ENCODE measurements at regions not wholly inside any gene's neighbourhood (a gene's known extent, or its start where the extent isn't known, plus 50 kb on each side); places are given as distances from the start of the nearest gene placed in this dataset.

DNA sequence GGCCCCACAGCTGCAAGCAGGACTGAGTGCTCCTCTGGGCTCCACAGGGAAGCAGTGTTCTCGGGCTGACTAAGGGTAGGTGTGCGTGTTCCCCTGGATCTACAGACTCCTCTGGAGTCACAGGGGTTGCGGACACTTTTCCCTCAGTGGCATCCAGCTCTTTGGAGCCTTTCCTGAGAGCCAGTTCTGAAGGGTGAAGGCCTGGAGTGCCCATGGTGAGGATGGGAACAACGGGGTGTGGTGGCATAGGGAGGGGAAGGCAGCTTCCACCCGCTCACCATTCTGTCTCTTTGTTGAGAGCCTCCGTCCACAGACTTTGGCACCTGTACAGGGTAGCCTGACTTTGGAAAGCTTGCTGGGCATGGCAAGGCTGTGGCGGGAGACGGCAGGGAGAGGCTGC is 104.1 kb upstream of the PCBD1 start:
- Histone ChIP-seq H3K36me3 (no peaks in the 10 kb centered on the region), H3K27me3 (replicated peaks; ENCODE audit: insufficient read depth) (no peaks in the 10 kb centered on the region), H3K4me3 (no peak overlapping the region), H3K4me1 (replicated peaks) (no peaks in the 10 kb centered on the region), H3K9me3 (no peaks in the 10 kb centered on the region), H3K27ac (no peak overlapping the region)
- intact Hi-C loops (cut with DNase I): no loop called here
- DNase-seq (ENCODE audit: low spot score): no peak
- WGBS: 77% methylated on average over 8 of the region's 8 CpGs
- TF ChIP-seq POLR2AphosphoS5 (IDR thresholded peaks at IDR 0.05): no peak
- no peak for TF ChIP-seq POLR2A (IDR thresholded peaks at IDR 0.05)
- TF ChIP-seq, protein P1, sequence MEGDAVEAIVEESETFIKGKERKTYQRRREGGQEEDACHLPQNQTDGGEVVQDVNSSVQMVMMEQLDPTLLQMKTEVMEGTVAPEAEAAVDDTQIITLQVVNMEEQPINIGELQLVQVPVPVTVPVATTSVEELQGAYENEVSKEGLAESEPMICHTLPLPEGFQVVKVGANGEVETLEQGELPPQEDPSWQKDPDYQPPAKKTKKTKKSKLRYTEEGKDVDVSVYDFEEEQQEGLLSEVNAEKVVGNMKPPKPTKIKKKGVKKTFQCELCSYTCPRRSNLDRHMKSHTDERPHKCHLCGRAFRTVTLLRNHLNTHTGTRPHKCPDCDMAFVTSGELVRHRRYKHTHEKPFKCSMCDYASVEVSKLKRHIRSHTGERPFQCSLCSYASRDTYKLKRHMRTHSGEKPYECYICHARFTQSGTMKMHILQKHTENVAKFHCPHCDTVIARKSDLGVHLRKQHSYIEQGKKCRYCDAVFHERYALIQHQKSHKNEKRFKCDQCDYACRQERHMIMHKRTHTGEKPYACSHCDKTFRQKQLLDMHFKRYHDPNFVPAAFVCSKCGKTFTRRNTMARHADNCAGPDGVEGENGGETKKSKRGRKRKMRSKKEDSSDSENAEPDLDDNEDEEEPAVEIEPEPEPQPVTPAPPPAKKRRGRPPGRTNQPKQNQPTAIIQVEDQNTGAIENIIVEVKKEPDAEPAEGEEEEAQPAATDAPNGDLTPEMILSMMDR (IDR thresholded peaks at IDR 0.05): no peak

DNA sequence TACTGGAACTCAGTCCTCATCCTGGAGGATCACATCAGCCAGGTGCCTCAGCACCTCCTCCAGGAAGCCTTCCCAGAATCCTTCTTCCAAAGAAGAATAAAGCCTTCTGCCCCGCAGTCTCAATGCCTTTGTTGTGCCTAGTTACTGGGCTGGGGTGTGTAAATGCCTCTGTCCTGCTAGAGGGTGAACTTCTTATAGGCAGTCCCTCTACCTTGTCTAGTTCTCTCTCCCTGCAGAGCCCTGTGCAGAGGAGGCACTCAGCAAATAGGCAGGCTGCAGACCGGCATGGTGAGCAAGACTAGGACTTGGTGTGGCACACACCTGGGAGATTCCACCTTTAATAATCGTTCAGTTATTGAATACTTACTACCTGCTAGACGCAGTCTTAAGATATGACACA is 104.7 kb upstream of the PCBD1 start:
- no peaks in the 10 kb centered on the region for H3K9me3 ChIP-seq
- no peaks in the 10 kb centered on the region for H3K27me3 ChIP-seq (replicated peaks; ENCODE audit: insufficient read depth)
- DNase-seq (ENCODE audit: low spot score): no peak
- no peak overlapping the region for H3K4me3 ChIP-seq
- no peak overlapping the region for H3K27ac ChIP-seq
- TF ChIP-seq, protein P1 (IDR thresholded peaks at IDR 0.05): no peak
- TF ChIP-seq POLR2A (IDR thresholded peaks at IDR 0.05): no peak
- TF ChIP-seq POLR2AphosphoS5 (IDR thresholded peaks at IDR 0.05): no peak
- H3K4me1 ChIP-seq (replicated peaks): no peaks in the 10 kb centered on the region
- no peaks in the 10 kb centered on the region for H3K36me3 ChIP-seq
- intact Hi-C loops (cut with DNase I): no loop called here
- WGBS: 87% methylated on average over 4 of the region's 4 CpGs

DNA sequence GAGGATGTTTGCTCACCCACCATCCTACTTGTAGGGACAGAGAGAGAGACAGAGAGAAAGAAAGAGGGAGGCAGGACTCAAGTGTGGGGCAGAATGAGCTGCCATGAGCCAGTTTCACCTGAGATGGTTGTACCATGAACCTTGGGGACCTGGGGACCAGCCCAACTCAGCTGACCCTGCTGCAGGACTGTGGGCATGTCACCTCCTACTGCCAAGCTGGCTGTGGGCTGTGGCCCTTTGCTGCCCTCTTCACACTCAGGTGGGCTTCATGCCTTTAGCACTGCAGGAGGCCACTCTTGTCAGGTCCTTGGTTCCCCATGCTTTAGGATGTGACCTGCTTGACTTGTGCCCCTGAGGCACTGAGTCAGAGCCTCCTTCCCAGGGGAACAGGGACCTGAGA is 108.2 kb upstream of the PCBD1 start:
- Histone ChIP-seq H3K27me3 (replicated peaks; ENCODE audit: insufficient read depth) (no peaks in the 10 kb centered on the region), H3K9me3 (no peaks in the 10 kb centered on the region), H3K27ac (no peak overlapping the region), H3K4me1 (replicated peaks) (no peaks in the 10 kb centered on the region), H3K4me3 (no peak overlapping the region), H3K36me3 (no peaks in the 10 kb centered on the region)
- TF ChIP-seq POLR2A (IDR thresholded peaks at IDR 0.05): no peak
- TF ChIP-seq POLR2AphosphoS5 (IDR thresholded peaks at IDR 0.05): no peak
- TF ChIP-seq, protein P1 (IDR thresholded peaks at IDR 0.05): no peak
- DNase-seq (ENCODE audit: low spot score): no peak
- intact Hi-C loops (cut with DNase I): no loop called here

DNA sequence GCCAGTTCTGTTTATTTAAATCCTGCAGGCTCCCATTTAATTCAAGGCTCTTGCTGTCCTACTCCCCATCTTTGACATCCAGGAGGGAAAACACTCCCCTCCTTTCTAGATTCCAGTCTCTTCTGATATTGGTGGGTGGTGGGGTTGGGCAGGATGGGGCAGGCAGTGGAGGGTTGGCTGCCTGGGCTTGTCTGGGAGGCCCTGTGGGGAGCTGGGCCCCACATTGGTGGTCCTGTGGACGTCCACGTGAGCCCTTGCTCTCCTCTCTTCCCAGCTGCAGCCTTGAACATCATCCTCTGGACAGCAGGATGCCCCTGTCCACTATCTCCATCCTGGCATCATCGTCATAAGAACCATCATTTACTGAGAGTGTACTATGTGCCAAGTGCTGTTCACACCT is 108.9 kb upstream of the PCBD1 start:
- intact Hi-C loops (cut with DNase I): no loop called here

DNA sequence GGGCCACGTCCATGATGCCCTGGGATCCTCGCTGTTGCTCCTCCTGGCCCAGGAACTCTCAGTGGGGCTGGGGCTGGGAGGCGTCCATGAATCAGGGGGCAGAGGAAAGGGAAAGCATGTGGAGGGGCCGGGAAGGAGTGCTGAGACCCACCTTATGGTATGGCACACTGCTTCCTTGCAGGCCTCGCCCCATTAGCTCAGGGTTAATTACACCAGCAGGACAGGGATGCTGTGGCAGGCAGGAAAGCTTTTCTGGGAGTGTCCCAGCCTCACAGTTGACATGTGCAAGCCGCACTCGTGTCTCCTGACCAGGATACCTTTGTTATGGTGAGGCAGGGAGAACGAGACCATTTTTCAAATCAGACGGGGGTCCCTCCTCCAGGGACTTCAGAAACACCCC is 109.7 kb upstream of the PCBD1 start:
- intact Hi-C loops (cut with DNase I): no loop called here
- H3K9me3 ChIP-seq: no peaks in the 10 kb centered on the region
- no peak overlapping the region for H3K27ac ChIP-seq
- H3K27me3 ChIP-seq (replicated peaks; ENCODE audit: insufficient read depth): no peaks in the 10 kb centered on the region
- H3K4me1 ChIP-seq (replicated peaks): no peaks in the 10 kb centered on the region
- H3K4me3 ChIP-seq: no peak overlapping the region
- no peak for TF ChIP-seq POLR2AphosphoS5 (IDR thresholded peaks at IDR 0.05)
- TF ChIP-seq, protein P1 (IDR thresholded peaks at IDR 0.05): no peak
- TF ChIP-seq POLR2A (IDR thresholded peaks at IDR 0.05): no peak
- no peak for DNase-seq (ENCODE audit: low spot score)
- 96% methylated on average over 9 of the region's 9 CpGs for WGBS
- no peaks in the 10 kb centered on the region for H3K36me3 ChIP-seq

More for the DNA sequence above, 108.9 kb upstream of the PCBD1 start:
- no peaks in the 10 kb centered on the region for H3K9me3 ChIP-seq
- WGBS: 64% methylated on average over 3 of the region's 3 CpGs
- H3K4me1 ChIP-seq (replicated peaks): no peaks in the 10 kb centered on the region
- no peaks in the 10 kb centered on the region for H3K36me3 ChIP-seq
- no peak overlapping the region for H3K4me3 ChIP-seq
- TF ChIP-seq POLR2AphosphoS5 (IDR thresholded peaks at IDR 0.05) (no peak), POLR2A (IDR thresholded peaks at IDR 0.05) (no peak)
- TF ChIP-seq, protein P1 (IDR thresholded peaks at IDR 0.05): no peak
- no peaks in the 10 kb centered on the region for H3K27me3 ChIP-seq (replicated peaks; ENCODE audit: insufficient read depth)
- H3K27ac ChIP-seq: no peak overlapping the region
- DNase-seq (ENCODE audit: low spot score): no peak
